HuH-7.5 (cell line): ENCODE measurements at regions not wholly inside any gene's neighbourhood (a gene's known extent, or its start where the extent isn't known, plus 50 kb on each side); places are given as distances from the start of the nearest gene placed in this dataset.

ENCODE experiments used
- DNase-seq: peaks from one replicate; pipeline ENCODE4 v3.0.0; 2011; ENCODE audit warnings: low spot score

DNA sequence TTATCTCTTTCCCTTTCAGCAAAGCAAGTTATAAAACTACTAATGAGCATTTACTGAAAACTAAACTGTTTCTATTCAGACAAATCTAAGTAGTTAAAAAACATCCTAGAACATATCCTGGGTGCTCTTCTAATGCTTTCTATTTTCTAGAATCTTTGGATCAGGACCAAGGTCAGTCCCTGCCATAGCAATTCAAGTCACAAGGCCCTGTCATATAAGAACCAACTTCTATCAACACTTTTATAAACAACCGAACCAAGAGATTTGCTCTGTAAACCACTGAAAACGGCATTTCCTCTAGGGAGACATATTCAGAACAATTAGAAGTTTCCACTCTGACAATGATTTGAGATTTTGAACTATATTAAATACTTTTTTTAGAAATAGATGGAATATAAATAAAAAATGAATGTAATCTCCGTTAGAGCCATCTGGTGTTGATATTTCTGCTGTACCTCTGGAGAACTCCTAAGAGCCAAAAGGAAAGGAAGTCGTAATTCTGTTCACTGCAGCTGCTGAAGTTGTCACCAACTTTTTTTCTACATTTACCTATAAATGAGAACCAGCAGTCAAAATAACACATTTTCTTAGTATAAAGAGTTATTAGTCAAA lies 51.4 kb upstream of the LGSN start:
- DNase-seq: no peak

- no peak for DNase-seq
These were observed 53.3 kb upstream of the LGSN start for GRCh38 chr6:63372951-63373533.

DNA sequence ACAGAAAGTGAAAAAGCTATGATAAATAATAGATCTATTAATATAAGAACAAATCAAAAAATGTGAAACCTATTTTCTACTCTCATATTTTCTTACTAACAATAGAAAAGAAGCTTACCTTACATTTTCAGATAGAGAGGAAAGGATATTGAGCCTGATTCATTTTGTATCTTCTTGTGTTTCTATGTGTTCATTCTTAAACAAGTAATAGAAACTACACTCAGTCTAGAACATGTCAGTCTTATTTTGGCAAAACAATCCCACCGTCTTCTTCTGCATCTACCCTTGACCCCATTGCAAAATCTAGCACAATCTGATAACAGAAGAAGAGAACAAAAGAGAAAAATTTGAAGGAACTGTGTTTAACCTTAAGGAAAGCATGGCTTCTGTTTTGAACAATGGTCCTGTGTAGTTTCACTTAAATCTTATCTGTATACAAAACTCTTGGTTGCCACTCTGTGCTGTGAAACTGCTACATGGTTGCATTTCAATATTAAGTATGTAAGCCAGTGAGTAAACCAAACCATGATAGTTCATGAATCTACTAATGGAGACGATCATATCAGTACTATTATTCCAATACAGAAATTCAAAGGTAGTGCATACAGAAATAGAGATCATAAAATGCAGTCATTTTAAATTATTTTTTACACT lies 69.5 kb upstream of the LGSN start:
- no peak for DNase-seq

DNA sequence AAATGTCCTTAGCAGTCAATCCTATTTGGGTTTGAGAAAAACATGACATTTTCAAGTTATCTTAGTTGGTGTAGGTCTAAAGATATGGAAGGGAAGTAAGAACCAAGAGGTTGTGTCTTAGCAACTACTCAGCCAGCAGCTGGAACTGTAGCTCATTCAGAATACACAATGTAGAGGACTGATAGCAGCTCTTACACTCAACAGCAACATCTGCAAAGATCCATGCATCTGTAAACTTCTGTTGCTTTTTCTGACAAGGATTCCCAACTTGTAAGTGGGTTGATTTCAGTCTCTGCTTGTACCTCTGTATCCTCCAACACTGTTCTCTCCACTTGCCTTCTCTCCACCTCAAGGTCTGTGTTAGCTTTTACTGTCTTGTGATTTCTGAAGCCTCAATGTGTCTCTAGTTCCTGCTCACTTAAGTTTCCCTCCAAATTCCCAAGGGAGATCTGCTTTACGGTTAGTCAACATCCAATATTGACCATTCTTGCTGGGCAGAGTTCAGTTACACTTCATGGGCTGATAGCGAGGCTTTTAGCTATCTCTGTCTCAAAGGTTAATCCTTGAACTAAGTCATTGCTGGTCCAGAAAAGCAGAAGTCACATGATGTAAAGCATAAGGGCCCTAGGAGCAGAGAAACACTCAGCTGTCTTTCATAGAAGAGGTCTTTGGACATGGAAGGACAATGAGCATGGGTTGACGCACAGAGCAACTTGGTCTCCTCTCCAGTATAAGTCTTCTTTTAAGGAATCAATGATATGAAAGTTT lies 71.6 kb upstream of the LGSN start:
- peak; percentile 55 for DNase-seq

GRCh38 chr6:63392092-63392724 lies 72.4 kb upstream of the LGSN start:
- no peak for DNase-seq

DNA sequence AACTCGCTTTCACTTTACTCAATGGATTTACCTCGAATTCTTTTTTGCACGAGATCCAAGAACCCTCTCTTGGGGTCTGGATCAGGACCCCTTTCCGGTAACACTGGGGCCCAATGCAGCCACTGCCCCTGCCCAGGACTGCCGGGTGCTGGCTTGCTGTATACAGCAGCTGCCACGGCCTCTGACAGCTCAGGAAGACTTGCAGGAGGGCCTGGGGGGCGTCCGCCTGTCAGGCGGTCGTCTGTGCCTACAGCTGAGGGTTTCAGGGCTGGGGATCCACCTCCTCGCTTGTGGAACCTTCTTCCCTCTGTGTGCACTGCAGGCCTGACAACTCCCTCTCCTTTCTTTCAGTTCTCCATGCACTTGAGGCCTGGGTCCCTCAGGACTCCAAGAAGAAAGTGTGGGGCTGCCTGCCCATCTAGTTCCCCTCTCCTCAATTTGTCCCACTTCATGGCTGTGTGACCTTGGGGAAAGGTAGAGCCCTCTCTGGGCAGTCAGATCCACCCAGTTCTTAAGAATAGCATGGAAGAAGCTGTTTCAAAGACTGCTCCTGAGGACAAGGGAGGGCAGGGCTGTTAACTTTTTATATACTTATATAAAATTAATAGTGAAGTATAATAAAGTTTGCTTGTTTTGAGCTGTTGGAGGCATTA lies 75.0 kb upstream of the LGSN start:
- no peak for DNase-seq

DNA sequence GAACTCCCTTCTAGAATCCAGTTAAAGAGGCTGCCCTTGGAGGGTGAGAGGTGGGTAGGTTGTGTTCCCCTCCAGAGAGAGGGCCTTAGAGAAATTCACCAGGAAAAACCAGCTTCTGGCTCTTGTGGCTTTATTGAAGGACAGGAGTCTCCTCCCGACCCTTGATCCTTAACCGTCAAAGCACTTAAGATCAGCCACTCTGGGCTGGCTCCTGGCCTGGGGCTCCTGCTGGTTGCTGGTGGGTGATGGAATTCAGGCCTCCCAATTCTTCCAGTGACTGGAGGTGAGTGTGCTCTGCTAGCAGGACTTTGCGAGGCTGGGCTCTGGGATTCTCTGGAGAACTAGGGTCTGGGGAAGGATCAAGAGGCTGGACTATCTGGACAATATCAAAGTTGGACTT lies 75.6 kb upstream of the LGSN start:
- no peak for DNase-seq

GRCh38 chr6:63403725-63404124 lies 83.9 kb upstream of the LGSN start:
- no peak for DNase-seq

DNA sequence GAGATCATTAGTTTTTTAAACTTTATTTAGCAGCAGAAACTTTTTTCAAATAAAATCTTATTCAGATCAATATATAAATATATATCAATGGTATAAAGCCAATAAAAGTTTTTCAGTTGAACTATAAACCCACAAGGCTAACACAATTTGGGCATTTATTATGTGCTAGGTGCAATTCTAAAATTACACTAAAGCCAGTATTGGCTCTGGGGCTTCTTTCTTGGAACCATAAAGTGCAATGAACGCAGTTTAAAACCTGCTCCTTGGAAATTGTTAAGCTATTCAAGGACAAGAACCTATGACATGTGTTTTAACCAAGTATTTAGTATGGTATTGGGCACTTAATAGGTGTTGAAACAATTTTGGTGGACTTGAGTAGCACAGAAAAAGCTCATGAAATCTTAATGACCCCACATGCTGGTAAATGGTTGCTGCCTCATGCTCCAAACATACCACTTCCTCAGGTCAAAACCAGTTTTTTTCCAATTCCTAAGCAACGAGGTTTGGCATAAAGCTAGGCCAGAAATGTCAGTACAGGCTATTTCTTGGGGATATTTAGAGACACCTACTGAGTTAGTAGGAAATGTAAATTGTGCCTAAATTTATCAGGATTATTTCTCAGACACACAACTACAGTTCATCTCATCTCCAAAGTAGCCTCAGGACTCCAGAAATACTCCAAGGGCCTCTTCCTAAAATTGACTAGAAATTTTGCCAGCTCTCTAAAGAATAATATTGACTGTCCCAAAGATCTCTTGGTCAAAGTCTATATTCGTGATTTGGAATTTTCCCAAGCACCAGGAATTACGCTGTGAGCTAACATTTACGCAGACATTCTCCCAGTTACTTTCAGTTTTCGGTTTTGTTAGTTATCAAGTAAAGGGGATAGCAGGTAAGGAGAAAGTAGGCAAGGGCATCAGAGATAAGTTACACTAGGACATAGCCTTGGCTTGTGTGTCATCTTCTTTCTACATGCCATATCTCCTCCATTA lies 90.9 kb upstream of the LGSN start:
- DNase-seq: no peak

- DNase-seq: no peak
These were observed 95.5 kb upstream of the LGSN start for GRCh38 chr6:63415286-63415685.

GRCh38 chr6:63418741-63419140 lies 99.0 kb upstream of the LGSN start:
- DNase-seq: no peak

DNA sequence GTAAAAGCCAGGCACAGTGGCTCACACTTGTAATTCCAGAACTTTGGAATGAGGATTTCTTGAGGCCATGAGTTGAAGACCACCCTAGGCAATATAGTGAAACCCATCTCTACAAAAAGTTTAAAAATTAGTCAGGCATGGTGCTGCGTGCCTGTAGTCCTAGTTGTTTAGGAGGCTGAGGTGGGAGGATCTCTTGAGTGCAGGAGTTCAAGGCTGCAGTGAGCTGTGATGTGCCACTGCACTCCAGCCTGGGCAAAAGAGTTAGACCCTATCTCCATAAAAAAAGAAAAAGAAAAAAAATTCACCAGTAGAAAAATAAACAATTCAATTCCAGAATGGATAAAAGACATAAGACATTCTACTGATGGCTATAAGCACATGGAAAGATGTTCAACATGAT lies 104.9 kb upstream of the LGSN start:
- no peak for DNase-seq

DNA sequence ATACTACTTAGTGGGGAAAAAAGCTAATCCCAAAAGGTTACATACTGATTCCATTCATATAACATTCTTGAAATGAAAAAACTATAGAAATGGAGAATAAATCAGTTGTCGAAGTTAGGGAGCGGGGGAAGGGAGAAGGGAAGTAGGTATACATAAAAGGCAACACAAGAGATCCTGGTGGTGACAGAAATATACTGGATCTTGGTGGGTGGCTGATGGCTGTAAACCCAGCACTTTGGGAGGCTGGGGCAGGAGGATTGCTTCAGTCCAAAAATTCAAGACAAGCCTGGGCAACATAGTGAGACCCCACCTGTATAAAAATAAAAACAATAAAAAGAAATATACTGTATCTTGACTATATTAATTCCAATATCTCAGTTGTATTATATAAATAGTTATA lies 105.7 kb upstream of the LGSN start:
- no peak for DNase-seq

GRCh38 chr6:63426844-63427243 lies 107.1 kb upstream of the LGSN start:
- no peak for DNase-seq

- no peak for DNase-seq
These were observed 108.2 kb upstream of the LGSN start for GRCh38 chr6:63427951-63428350.

- no peak for DNase-seq
These were observed 111.3 kb upstream of the LGSN start for GRCh38 chr6:63430985-63431519.

- no peak for DNase-seq
These were observed 115.2 kb upstream of the LGSN start for GRCh38 chr6:63434943-63435342.

DNA sequence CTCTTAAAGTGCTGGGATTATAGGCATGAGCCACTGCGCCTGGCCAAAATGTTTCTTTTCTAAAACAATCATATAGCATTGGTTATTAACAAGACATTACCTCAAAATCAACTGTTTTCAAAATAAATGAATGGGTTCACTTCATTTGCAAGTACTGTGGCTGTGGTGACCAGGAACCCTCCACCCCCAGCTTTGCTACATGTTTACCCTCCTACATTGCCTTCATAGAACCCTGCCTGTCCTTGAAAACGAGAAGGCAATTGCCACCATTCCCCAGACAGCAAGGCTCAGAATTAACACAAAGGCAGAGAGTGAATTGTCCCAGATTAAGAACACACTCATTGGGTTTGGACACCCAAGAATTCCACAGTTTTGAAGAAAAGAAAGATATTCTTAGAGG lies 116.6 kb upstream of the LGSN start:
- no peak for DNase-seq

- no peak for DNase-seq
These were observed 117.3 kb upstream of the LGSN start for GRCh38 chr6:63437058-63437457.

DNA sequence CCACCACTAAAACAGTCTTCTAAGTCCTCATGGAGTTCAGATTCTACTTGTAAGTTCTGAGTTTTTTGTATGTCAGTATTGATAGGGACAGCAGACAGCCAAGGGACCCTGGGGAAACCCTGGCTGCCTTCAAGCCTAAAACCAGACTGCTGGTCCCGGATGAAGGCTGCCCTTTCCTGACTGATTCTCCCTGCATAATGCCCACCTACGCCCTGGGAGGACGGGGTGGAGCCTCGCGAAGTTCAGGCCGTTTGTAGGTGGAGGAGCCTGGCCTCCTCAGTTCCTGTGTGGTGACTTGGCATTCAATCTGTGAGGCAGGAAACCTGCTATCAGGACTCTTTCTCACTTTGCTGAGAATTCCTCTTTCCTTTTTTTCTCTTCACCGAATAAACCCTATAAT lies 120.3 kb upstream of the LGSN start:
- DNase-seq: no peak

DNA sequence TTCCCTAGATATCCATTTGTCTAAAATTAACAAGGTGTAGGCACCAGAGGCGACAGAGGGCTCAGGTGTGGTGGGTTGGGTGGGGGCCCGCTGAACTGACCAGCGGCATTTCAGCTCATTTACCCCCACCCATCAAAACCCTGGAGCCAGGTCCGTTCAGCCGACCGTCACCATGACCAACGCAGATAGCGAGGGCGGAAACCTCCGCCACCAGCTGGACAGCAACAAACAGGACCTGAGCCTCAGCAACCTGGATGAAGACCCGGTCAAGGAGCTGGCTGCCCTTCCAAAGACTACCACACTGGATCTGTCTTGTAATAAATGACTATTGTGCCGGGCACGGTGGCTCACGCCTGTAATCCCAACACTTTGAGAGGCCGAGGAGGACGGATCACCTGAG lies 120.8 kb upstream of the LGSN start:
- DNase-seq: no peak
